OCI-LY7 (cell line): ENCODE measurements at regions not wholly inside any gene's neighbourhood (a gene's known extent, or its start where the extent isn't known, plus 50 kb on each side); places are given as distances from the start of the nearest gene placed in this dataset.

Source experiments
- BruUV-seq: library from RNA; stranded (reverse); fragments of 400-500 nt; replicated peaks from 2 replicates; lab custom pipeline; 2021; lab: Mats Ljungman, UMichigan
- CTCF ChIA-PET: fragments of 300-600 bp; sonication (Branson Sonifier 250); formaldehyde crosslinking; loops from one replicate; lab custom pipeline; 2022; ENCODE audit warnings: antibody characterized with exemption; ENCODE audit not compliant: unreplicated experiment; lab: Charles Lee
- POLR2A ChIA-PET: fragments of 300-600 bp; sonication (Branson Sonifier 250); formaldehyde crosslinking; loops from one replicate; lab custom pipeline; 2022; ENCODE audit warnings: antibody characterized with exemption; lab: Charles Lee
- DNase-seq: peaks from one replicate; pipeline ENCODE4 v3.0.0-alpha.2; 2015; ENCODE audit warnings: low spot score
- H2AFZ ChIP-seq: fragments of 200-600 bp; sonication (generic), shearing (Covaris generic); 2 replicates; pipeline ENCODE4 v1.6.1; 2014; ENCODE audit warnings: mild to moderate bottlenecking, antibody characterized with exemption, low read length, moderate library complexity
- H3K27ac ChIP-seq: fragments of 200-600 bp; sonication (generic); 2 replicates; pipeline ENCODE4 v1.5.1; 2014; ENCODE audit warnings: mixed run types, low read depth, mild to moderate bottlenecking, moderate library complexity, low read length, inconsistent platforms; ENCODE audit not compliant: poor library complexity, severe bottlenecking
- H3K36me3 ChIP-seq: fragments of 200-600 bp; sonication (generic); 2 replicates; pipeline ENCODE4 v1.6.1; 2014; ENCODE audit warnings: mild to moderate bottlenecking, antibody characterized with exemption, low read length, moderate library complexity, mixed read lengths; ENCODE audit not compliant: insufficient read depth
- H3K4me1 ChIP-seq: fragments of 200-600 bp; sonication (generic); 2 replicates; pipeline ENCODE4 v1.5.1; 2014; ENCODE audit warnings: mild to moderate bottlenecking, low read length; ENCODE audit not compliant: insufficient read depth, poor library complexity, severe bottlenecking
- H3K4me2 ChIP-seq: fragments of 200-600 bp; sonication (generic); 2 replicates; pipeline ENCODE4 v1.6.1; 2014; ENCODE audit warnings: mild to moderate bottlenecking, low read length
- H3K4me3 ChIP-seq: fragments of 200-600 bp; sonication (generic); 2 replicates; pipeline ENCODE4 v1.5.1; 2014; ENCODE audit warnings: mild to moderate bottlenecking, low read depth, low read length; ENCODE audit not compliant: poor library complexity, severe bottlenecking
- H3K79me2 ChIP-seq: fragments of 200-600 bp; sonication (generic); 2 replicates; pipeline ENCODE4 v1.6.1; 2016; ENCODE audit warnings: low read depth, mild to moderate bottlenecking, low read length, moderate library complexity, mixed read lengths; ENCODE audit not compliant: insufficient read depth
- H3K9me2 ChIP-seq: fragments of 200-600 bp; sonication (generic); 2 replicates; pipeline ENCODE4 v1.6.1; 2016; ENCODE audit warnings: mild to moderate bottlenecking, low read length, mixed read lengths; ENCODE audit not compliant: insufficient read depth
- H3K9me3 ChIP-seq: fragments of 200-600 bp; sonication (generic); 2 replicates; pipeline ENCODE4 v1.6.1; 2014; ENCODE audit warnings: mild to moderate bottlenecking, mixed run types, low read length, mixed read lengths
- H4K20me1 ChIP-seq: fragments of 200-600 bp; sonication (generic); 2 replicates; pipeline ENCODE4 v1.6.1; 2014; ENCODE audit warnings: mild to moderate bottlenecking, antibody characterized with exemption, low read length, moderate library complexity, mixed read lengths; ENCODE audit not compliant: insufficient read depth
- CTCF ChIP-seq: fragments of 200-600 bp; sonication (generic); conservative IDR thresholded peaks from 2 replicates; pipeline ENCODE4 v1.5.1; 2014; ENCODE audit warnings: mild to moderate bottlenecking, antibody characterized with exemption, low read length, moderate library complexity, mixed read lengths
- EZH2phosphoT487 ChIP-seq: fragments of 200-600 bp; sonication (generic); IDR thresholded peaks from 2 replicates; pipeline ENCODE4 v1.6.1; 2018; ENCODE audit warnings: low read depth, borderline replicate concordance, mild to moderate bottlenecking, mixed run types, antibody characterized with exemption, low read length, moderate library complexity, mixed read lengths
- intact Hi-C: fragments of 100-400 bp; cut with micrococcal nuclease; formaldehyde crosslinking; loops from one replicate; pipeline ENCODE4 v1.10.0; 2022; ENCODE audit not compliant: unreplicated experiment

DNA sequence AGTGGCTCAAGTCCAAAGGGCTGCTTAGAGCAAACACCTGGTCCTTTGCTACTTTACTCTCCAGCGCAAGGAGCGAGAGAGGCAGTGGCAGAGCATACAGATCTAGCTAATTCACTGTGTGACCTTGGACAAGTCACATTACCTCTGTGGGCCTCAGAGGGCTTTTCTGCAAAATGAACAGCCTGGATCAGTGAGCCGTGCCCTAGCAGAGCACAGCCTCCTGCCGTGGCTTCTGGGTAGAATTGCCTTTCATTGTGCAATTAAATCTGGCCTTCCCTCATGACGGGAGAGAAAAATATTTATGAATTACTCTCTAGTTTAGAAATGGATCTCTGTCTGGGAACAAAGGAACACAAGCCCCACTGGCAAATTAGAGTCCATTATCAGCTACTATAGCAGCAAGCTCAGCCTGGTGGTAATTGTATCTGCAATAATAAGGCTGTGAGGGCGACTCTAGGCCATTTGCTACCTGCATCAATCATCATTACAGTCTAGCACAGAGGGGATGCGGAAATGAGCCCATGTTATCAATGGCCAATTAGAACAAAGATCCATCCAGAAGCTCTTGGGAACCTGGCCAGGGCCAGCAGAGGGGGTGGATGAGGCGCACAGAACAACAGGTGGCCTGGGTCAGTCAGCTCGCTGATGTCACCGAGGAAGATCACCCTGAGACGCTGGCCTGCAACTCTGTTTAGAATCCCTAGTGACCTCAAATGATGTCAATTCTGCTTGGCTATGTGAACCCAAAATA, 114.2 kb upstream of the LY86 start:
- intact Hi-C loops, result no loop called here
- BruUV-seq, result no TSS peak

GRCh38 chr6:6479785-6480184, 108.7 kb upstream of the LY86 start:
- H3K4me2 ChIP-seq, result no peak overlapping the region
- TF ChIP-seq CTCF (no peak), EZH2phosphoT487 (no peak)
- intact Hi-C loops, result no loop called here
- peaks cover 9% of the 10 kb centered on the region; the same call in 1 of the 2 replicates for H3K9me3 ChIP-seq
- H3K36me3 ChIP-seq, result no peaks in the 10 kb centered on the region; the same call in 1 of the 2 replicates
- ChIA-PET CTCF (no interaction called here), POLR2A (no interaction called here)
- BruUV-seq, result no TSS peak
- H3K79me2 ChIP-seq, result no peaks in the 10 kb centered on the region
- H2AFZ ChIP-seq, result no peak overlapping the region
- no peaks in the 10 kb centered on the region for H3K9me2 ChIP-seq
- no peak overlapping the region for H3K4me3 ChIP-seq
- no peaks in the 10 kb centered on the region for H4K20me1 ChIP-seq
- no peak overlapping the region for H3K27ac ChIP-seq
- H3K4me1 ChIP-seq, result peaks cover 25% of the 10 kb centered on the region
- DNase-seq, result no peak

More for the DNA sequence above, 114.2 kb upstream of the LY86 start:
- no peaks in the 10 kb centered on the region for H3K9me3 ChIP-seq
- H3K27ac ChIP-seq, result peak overlapping the region; percentile 11
- no peaks in the 10 kb centered on the region for H4K20me1 ChIP-seq
- POLR2A ChIA-PET, result interaction anchor here (1.5 to 1.7 kb wide), 2 partner anchors 14 to 21 kb away, joined by 4 to 6 read pairs; no protein-coding TSS in a partner anchor
- TF ChIP-seq EZH2phosphoT487 (no peak), CTCF (no peak)
- H3K4me2 ChIP-seq, result peak overlapping the region; percentile 31; the same call in 1 of the 2 replicates
- CTCF ChIA-PET, result no interaction called here
- DNase-seq, result peak; percentile 70
- no peak overlapping the region for H3K4me3 ChIP-seq
- no peaks in the 10 kb centered on the region for H3K9me2 ChIP-seq
- H3K4me1 ChIP-seq, result peaks cover 56% of the 10 kb centered on the region
- no peaks in the 10 kb centered on the region for H3K36me3 ChIP-seq
- no peaks in the 10 kb centered on the region for H3K79me2 ChIP-seq
- H2AFZ ChIP-seq, result peak overlapping the region; percentile 74

- ChIA-PET POLR2A (no interaction called here), CTCF (no interaction called here)
- H3K4me3 ChIP-seq, result no peak overlapping the region
- H4K20me1 ChIP-seq, result no peaks in the 10 kb centered on the region
- no peak overlapping the region for H2AFZ ChIP-seq
- intact Hi-C loops, result no loop called here
- H3K27ac ChIP-seq, result no peak overlapping the region
- no peaks in the 10 kb centered on the region for H3K9me2 ChIP-seq
- no peak for TF ChIP-seq EZH2phosphoT487
- TF ChIP-seq CTCF, result no peak
- no TSS peak for BruUV-seq
- peaks cover 9% of the 10 kb centered on the region; the same call in 1 of the 2 replicates for H3K9me3 ChIP-seq
- H3K4me2 ChIP-seq, result no peak overlapping the region
- H3K4me1 ChIP-seq, result peaks cover 7% of the 10 kb centered on the region
- H3K36me3 ChIP-seq, result no peaks in the 10 kb centered on the region; the same call in 1 of the 2 replicates
- no peaks in the 10 kb centered on the region for H3K79me2 ChIP-seq
- no peak for DNase-seq
Measured at GRCh38 chr6:6482256-6482655, 106.3 kb upstream of the LY86 start.
